Ovary (tissue), 7 donors: ENCODE measurements at regions not wholly inside any gene's neighbourhood (a gene's known extent, or its start where the extent isn't known, plus 50 kb on each side); places are given as distances from the start of the nearest gene placed in this dataset.

Experiments used
- DNase-seq, 5 donors: peaks; one replicate each; pipeline ENCODE4 v3.0.0-alpha.2; 2019 to 2020
- H3K27ac ChIP-seq, 2 donors: fragments of 200-600 bp; one replicate each; pipeline versions ENCODE4 v1.5.1 to v1.8.0; 2019 to 2022
- H3K27me3 ChIP-seq: fragments of 200-600 bp; one replicate; pipeline ENCODE4 v1.8.0; 2022
- H3K36me3 ChIP-seq: fragments of 200-600 bp; sonication (generic); one replicate; pipeline ENCODE4 v1.5.1; 2019
- H3K4me1 ChIP-seq: one replicate; pipeline ENCODE4 v1.8.1; 2013; ENCODE audit warnings: mild to moderate bottlenecking, moderate library complexity; ENCODE audit not compliant: insufficient read depth
- H3K4me3 ChIP-seq: fragments of 200-600 bp; sonication (generic); one replicate; pipeline ENCODE4 v1.5.1; 2017
- H3K9me3 ChIP-seq, 2 donors: fragments of 200-600 bp in 1 of 2; sonication (generic) in 1 of 2; one replicate each; pipeline versions ENCODE4 v1.5.1 to v1.8.1; 2013 to 2019; ENCODE audit warnings: mild to moderate bottlenecking in 1 of 2, moderate library complexity in 1 of 2
- EP300 ChIP-seq: sonication (generic); formaldehyde crosslinking; IDR thresholded peaks from one replicate; pipeline ENCODE4 v1.6.1; 2017; ENCODE audit warnings: antibody characterized with exemption
- POLR2A ChIP-seq: fragments of 450-650 bp; IDR thresholded peaks from one replicate; pipeline ENCODE4 v1.6.1; 2017; ENCODE audit warnings: antibody characterized with exemption, mild to moderate bottlenecking, moderate library complexity
- WGBS, 3 donors: extraction: QIAGEN DNeasy Blood & Tissue Kit in 1 of 3; methylation state at CpG; one replicate each; pipeline versions ENCODE4 v1.1.5 to v1.1.7; 2013 to 2017; 5-methylcytosine and 5-hydroxymethylcytosine counted together
- intact Hi-C, 4 donors: fragments of 100-400 bp; cut with DNase I; formaldehyde crosslinking; loops; one replicate each; pipeline versions ENCODE4 v1.11.0 to v1.15.1; 2022 to 2023
- TF ChIP-seq, protein P1 (sequence below), 3 donors: fragments of 450-650 bp in 2 of 3; fragments of 200-600 bp in 1 of 3; IDR thresholded peaks; one replicate each; pipeline versions ENCODE4 v1.5.1 to v1.8.0; 2016 to 2022; ENCODE audit warnings: antibody characterized with exemption in 3 of 3, mild to moderate bottlenecking in 1 of 3
- donor health status: DM: no; HTN: no; CAD: no; lungs with moderate emphysema.
- donor health status: DM: no; HTN: no; CAD: no.
- donor health status: Bipolar disorder and iron deficiency.
- donor health status: DM: no; HTN: no; CAD: no.
- donor health status: DM: yes; HTN: yes; CAD: no.

DNA sequence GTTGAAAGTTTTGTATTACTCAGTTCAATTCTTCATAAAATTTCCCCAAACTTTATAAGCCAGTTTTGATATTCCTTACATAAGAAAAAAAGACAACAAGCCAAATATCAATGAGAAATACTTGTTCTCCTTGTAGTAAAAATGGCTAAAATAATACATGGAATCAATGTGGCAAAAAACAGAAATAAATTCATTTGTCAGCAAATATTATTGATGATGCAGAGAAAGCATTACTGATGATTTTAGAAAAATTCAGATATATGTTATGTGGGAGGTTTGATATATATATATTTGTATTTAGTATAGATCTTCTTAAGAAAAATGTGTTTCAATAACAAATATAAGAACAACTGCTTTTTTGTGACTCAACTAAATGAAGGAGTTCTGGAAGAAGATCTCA, 127.0 kb upstream of the PUM3 start:
- intact Hi-C loops: no loop called here
- DNase-seq: no peak
- no peaks in the 10 kb centered on the region for H3K4me1 ChIP-seq
- TF ChIP-seq, protein P1, sequence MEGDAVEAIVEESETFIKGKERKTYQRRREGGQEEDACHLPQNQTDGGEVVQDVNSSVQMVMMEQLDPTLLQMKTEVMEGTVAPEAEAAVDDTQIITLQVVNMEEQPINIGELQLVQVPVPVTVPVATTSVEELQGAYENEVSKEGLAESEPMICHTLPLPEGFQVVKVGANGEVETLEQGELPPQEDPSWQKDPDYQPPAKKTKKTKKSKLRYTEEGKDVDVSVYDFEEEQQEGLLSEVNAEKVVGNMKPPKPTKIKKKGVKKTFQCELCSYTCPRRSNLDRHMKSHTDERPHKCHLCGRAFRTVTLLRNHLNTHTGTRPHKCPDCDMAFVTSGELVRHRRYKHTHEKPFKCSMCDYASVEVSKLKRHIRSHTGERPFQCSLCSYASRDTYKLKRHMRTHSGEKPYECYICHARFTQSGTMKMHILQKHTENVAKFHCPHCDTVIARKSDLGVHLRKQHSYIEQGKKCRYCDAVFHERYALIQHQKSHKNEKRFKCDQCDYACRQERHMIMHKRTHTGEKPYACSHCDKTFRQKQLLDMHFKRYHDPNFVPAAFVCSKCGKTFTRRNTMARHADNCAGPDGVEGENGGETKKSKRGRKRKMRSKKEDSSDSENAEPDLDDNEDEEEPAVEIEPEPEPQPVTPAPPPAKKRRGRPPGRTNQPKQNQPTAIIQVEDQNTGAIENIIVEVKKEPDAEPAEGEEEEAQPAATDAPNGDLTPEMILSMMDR (IDR thresholded peaks at IDR 0.05): no peak
- TF ChIP-seq EP300: no peak
- no peak for TF ChIP-seq POLR2A
- no peak overlapping the region for H3K27ac ChIP-seq
- no peaks in the 10 kb centered on the region for H3K9me3 ChIP-seq
- no peaks in the 10 kb centered on the region for H3K27me3 ChIP-seq
- H3K4me3 ChIP-seq: no peak overlapping the region
- no peaks in the 10 kb centered on the region for H3K36me3 ChIP-seq

DNA sequence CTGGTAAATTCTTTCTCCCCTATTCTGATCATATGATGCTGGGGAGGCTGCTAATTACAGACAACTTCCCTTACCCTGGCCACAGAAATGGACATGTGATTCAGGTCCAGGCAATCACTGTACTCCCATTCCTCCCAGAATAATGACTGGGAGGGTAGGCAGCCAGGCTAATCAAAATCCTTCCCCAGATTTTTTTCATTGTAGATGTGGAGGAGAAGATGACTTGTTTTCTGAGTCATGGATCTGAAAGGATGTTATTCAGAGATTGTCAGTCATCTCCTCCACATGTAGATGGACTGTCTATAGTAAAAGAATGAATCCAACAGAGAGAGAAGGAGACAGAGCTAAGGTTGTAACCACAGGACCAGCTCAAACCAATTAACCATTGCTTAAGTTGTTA, 123.9 kb upstream of the PUM3 start:
- Histone ChIP-seq H3K27ac (no peak overlapping the region), H3K27me3 (no peaks in the 10 kb centered on the region), H3K9me3 (no peaks in the 10 kb centered on the region), H3K4me3 (no peak overlapping the region), H3K4me1 (no peaks in the 10 kb centered on the region), H3K36me3 (no peaks in the 10 kb centered on the region)
- DNase-seq: no peak
- intact Hi-C loops: no loop called here
- TF ChIP-seq POLR2A: no peak
- TF ChIP-seq EP300: no peak
- TF ChIP-seq, protein P1 (IDR thresholded peaks at IDR 0.05): no peak

DNA sequence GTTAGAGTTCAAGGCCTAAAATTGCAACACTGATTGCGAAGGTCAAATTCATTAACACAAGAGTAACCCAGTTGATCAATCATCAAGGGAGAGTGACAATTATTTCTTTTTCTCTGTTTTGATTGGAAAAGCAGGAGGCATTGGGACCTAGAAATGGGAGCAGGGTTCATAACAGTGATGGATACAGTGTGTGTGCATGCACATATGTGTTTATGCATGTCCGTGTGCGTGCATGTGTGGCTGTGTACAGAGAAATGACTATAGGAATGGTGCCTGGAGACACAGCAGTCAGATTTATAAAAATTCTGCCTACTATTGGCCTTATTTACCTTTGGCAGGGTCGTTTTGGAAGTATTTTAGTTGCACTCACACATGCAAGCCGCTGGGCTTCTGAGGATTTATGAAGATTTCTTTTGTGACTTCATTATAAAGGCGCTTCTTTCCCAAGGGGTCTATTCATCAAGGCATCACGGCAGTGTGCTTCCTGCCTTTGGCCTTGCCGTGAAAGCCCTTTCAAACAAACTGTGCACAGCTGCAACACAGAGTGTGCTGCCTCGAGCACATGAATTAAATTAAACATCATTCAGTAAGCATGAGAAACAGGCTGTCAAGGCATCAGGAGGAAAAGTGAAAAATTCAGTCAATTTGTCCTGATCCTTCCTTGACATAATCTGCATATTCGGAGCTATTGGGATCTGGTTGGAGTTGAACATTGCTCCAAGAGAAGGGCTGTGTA, 122.8 kb upstream of the PUM3 start:
- intact Hi-C loops: no loop called here
- Histone ChIP-seq H3K4me1 (no peaks in the 10 kb centered on the region), H3K36me3 (no peaks in the 10 kb centered on the region), H3K27ac (no peak overlapping the region), H3K9me3 (no peaks in the 10 kb centered on the region), H3K27me3 (no peaks in the 10 kb centered on the region), H3K4me3 (no peak overlapping the region)
- DNase-seq: no peak
- TF ChIP-seq EP300: no peak
- no peak for TF ChIP-seq POLR2A
- TF ChIP-seq, protein P1 (IDR thresholded peaks at IDR 0.05): no peak
- 46 to 49% (median 48%) methylated on average over 10 of the region's 10 CpGs for WGBS, 3 donors

DNA sequence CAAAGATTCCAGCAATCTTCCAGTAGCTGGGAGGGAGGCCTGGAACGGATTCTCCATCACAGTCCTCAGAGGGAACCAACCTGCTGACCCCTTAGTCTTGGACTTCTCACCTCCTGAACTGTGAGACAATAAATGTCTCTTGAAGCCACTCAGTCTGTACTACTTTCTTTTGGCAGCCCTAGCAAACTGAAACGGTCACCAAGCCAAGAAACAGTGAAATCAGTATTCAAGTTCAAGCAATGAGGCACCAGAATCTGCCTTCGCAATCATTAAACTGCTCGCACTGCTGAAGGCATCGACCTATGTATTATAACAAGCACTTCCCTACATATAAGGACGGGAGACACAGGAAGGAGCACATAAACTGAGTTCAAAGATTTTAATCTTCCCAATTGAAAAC, 120.6 kb upstream of the PUM3 start:
- intact Hi-C loops: no loop called here
- Histone ChIP-seq H3K4me3 (no peak overlapping the region), H3K27me3 (no peaks in the 10 kb centered on the region), H3K36me3 (no peaks in the 10 kb centered on the region), H3K9me3 (no peaks in the 10 kb centered on the region), H3K4me1 (no peaks in the 10 kb centered on the region), H3K27ac (no peak overlapping the region)
- no peak for DNase-seq
- TF ChIP-seq POLR2A (no peak), EP300 (no peak)
- TF ChIP-seq, protein P1 (IDR thresholded peaks at IDR 0.05): no peak
- 36 to 55% (median 36%) methylated on average over 6 of the region's 6 CpGs for WGBS, 3 donors
